Uterus (tissue), 2 donors: ENCODE measurements at regions not wholly inside any gene's neighbourhood (a gene's known extent, or its start where the extent isn't known, plus 50 kb on each side); places are given as distances from the start of the nearest gene placed in this dataset.

ENCODE experiments used
- POLR2A ChIP-seq, 2 donors: fragments of 450-650 bp; IDR thresholded peaks; one replicate each; pipeline ENCODE4 v1.6.1; 2016; ENCODE audit warnings: antibody characterized with exemption in 2 of 2, mild to moderate bottlenecking in 1 of 2, moderate library complexity in 1 of 2
- TF ChIP-seq, protein P1 (sequence below), 4 experiments: fragments of 200-600 bp in 2 of 4; fragments of 450-650 bp in 2 of 4; sonication (generic) in 2 of 4; IDR thresholded peaks; one replicate each; pipeline ENCODE4 v1.5.1; 2016 to 2019; ENCODE audit warnings: antibody characterized with exemption in 4 of 4, mild to moderate bottlenecking in 2 of 4, moderate library complexity in 1 of 4

DNA sequence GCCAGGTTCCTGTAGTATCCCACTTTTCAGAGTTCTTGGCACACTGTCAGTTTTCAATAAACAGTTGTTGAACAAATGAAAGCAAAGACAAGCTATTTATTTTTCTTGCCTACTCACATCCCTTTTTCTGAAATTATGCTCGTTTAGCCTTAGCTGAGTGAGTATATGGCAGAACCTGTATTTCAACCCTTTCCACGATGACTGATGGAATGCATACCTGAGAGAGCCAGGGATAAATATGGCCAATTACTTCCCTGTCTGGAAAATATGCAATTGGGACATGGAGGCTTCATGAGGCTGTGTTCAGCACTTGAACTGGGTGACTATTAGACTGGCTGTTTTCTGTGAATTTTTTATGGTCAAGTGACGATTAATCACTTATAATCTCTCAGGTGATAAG, 144.5 kb upstream of the POT1 start:
- TF ChIP-seq, protein P1, sequence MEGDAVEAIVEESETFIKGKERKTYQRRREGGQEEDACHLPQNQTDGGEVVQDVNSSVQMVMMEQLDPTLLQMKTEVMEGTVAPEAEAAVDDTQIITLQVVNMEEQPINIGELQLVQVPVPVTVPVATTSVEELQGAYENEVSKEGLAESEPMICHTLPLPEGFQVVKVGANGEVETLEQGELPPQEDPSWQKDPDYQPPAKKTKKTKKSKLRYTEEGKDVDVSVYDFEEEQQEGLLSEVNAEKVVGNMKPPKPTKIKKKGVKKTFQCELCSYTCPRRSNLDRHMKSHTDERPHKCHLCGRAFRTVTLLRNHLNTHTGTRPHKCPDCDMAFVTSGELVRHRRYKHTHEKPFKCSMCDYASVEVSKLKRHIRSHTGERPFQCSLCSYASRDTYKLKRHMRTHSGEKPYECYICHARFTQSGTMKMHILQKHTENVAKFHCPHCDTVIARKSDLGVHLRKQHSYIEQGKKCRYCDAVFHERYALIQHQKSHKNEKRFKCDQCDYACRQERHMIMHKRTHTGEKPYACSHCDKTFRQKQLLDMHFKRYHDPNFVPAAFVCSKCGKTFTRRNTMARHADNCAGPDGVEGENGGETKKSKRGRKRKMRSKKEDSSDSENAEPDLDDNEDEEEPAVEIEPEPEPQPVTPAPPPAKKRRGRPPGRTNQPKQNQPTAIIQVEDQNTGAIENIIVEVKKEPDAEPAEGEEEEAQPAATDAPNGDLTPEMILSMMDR (IDR thresholded peaks at IDR 0.05) = no peak
- no peak for TF ChIP-seq POLR2A (IDR thresholded peaks at IDR 0.05)
